Upper lobe of right lung (tissue), 1 donor: ENCODE measurements at regions not wholly inside any gene's neighbourhood (a gene's known extent, or its start where the extent isn't known, plus 50 kb on each side); places are given as distances from the start of the nearest gene placed in this dataset.

Source experiments
- ATAC-seq: fragments of 200-7000 bp; cut with Tn5 transposase; one replicate; pipeline ENCODE4 v1.9.1; 2020; ENCODE audit warnings: mild to moderate bottlenecking, moderate library complexity
- DNase-seq: peaks from one replicate; pipeline ENCODE4 v3.0.0-alpha.2; 2020
- H3K27ac ChIP-seq: fragments of 200-600 bp; one replicate; pipeline ENCODE4 v1.8.0; 2022
- H3K27me3 ChIP-seq: fragments of 200-600 bp; one replicate; pipeline ENCODE4 v1.8.0; 2022; ENCODE audit warnings: mild to moderate bottlenecking
- H3K36me3 ChIP-seq: fragments of 200-600 bp; one replicate; pipeline ENCODE4 v1.8.0; 2022
- H3K4me1 ChIP-seq: fragments of 200-600 bp; one replicate; pipeline ENCODE4 v1.8.0; 2022
- H3K4me3 ChIP-seq: fragments of 200-600 bp; one replicate; pipeline ENCODE4 v1.8.0; 2022; ENCODE audit warnings: mild to moderate bottlenecking
- H3K9me3 ChIP-seq: fragments of 200-600 bp; one replicate; pipeline ENCODE4 v1.8.0; 2022
- intact Hi-C: fragments of 100-400 bp; cut with DNase I; formaldehyde crosslinking; loops from one replicate; pipeline ENCODE4 v1.11.0; 2022
- TF ChIP-seq, protein P1 (sequence below): fragments of 200-600 bp; IDR thresholded peaks from one replicate; pipeline ENCODE4 v1.8.0; 2022; ENCODE audit warnings: antibody characterized with exemption
- donor health status: DM: no; HTN: yes; CAD: no; lungs with severe emphysema.

DNA sequence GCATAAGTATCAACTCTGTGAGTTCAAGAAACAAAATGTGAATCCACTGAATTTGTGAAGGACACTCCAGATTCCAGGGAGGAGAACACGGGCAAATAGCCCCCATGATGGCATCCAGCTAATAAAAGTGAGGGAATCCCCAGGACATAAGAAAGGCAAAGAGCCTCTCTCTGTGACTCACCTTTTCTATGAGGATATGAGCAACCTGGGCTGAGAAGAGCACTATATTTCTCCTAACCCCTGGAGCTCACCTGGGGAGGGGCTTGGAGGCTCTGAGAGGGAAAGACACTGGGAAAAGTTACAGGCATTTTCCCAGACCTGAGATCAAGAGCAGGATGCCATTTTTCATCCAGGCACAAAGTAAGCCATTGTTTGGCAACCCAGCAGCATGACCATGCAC lies 1298.8 kb downstream of the PLA2G4A start:
- TF ChIP-seq, protein P1, sequence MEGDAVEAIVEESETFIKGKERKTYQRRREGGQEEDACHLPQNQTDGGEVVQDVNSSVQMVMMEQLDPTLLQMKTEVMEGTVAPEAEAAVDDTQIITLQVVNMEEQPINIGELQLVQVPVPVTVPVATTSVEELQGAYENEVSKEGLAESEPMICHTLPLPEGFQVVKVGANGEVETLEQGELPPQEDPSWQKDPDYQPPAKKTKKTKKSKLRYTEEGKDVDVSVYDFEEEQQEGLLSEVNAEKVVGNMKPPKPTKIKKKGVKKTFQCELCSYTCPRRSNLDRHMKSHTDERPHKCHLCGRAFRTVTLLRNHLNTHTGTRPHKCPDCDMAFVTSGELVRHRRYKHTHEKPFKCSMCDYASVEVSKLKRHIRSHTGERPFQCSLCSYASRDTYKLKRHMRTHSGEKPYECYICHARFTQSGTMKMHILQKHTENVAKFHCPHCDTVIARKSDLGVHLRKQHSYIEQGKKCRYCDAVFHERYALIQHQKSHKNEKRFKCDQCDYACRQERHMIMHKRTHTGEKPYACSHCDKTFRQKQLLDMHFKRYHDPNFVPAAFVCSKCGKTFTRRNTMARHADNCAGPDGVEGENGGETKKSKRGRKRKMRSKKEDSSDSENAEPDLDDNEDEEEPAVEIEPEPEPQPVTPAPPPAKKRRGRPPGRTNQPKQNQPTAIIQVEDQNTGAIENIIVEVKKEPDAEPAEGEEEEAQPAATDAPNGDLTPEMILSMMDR, result no peak
- DNase-seq, result no peak
- Histone ChIP-seq H3K36me3 (no peaks in the 10 kb centered on the region), H3K4me3 (no peak overlapping the region), H3K4me1 (no peaks in the 10 kb centered on the region), H3K27ac (no peak overlapping the region), H3K27me3 (no peaks in the 10 kb centered on the region), H3K9me3 (no peaks in the 10 kb centered on the region)
- intact Hi-C loops, result no loop called here
- no peak for ATAC-seq

DNA sequence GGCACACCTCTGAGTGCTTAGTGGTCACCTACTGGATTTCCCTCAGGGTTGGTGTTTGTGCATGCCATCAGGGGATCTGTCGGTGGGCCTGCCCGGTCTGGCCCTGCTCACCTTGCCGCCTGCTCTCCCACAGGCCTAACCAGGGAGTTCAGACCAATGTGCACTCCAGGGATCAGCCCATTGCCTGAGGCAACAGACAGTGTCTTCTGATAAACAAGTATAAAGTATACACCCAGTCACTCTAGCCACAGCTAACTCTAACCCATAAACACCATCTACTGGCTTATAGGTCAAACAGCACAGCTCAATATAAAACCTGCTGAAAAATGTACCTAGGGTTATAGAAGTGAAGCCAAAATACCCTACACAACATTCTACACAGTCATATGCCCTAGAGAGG lies 1300.0 kb downstream of the PLA2G4A start:
- no peak overlapping the region for H3K4me3 ChIP-seq
- ATAC-seq (no peak), DNase-seq (no peak)
- H3K27ac ChIP-seq, result no peak overlapping the region
- H3K9me3 ChIP-seq, result no peaks in the 10 kb centered on the region
- H3K27me3 ChIP-seq, result no peaks in the 10 kb centered on the region
- no peaks in the 10 kb centered on the region for H3K36me3 ChIP-seq
- TF ChIP-seq, protein P1, result no peak
- H3K4me1 ChIP-seq, result no peaks in the 10 kb centered on the region
- intact Hi-C loops, result no loop called here

DNA sequence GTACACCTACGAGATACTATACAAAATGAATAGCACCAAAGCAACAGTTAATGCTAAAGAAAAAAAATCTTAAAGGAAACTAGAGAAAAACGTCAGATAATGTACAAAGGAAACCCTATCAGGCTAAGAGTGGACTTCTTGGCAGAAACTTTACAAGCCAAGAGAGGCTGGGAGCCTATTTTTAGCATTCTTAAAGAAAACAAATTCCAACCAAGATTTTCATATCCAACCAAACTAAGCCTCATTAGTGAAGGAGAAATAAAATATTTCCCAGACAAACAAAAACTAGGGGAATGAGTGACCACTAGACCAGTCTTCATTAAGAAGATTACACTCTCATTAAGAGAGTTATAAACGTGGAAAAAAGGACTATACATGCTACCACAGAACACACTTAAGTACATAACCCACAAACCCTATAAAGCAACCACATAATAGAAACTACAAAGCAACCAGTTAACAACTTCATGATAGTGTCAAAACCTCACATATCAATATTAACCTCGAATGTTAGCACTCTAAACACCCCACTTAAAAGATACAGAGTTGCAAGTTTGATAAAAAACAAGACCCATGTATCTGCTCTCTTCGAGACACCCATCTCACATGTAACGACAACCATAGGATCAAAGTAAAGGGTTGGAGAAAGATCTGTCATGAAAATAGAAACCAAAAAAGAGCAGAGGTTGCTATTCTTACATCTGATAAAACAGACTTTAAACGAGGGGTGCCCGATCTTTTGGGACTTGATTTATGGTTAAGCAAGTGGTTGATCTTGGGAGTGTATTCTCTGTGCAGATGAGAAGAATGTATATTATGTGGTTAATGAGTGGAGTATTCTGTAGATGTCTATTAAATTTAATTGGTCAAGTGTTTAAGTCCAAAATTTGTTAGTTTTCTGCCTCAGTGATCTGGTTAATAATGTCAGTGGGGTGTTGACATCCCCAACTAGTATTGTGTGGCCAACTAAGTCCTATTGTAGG lies 1301.4 kb downstream of the PLA2G4A start:
- intact Hi-C loops, result no loop called here
- TF ChIP-seq, protein P1, result no peak
- Histone ChIP-seq H3K27me3 (no peaks in the 10 kb centered on the region), H3K9me3 (no peaks in the 10 kb centered on the region), H3K27ac (no peak overlapping the region), H3K4me1 (no peaks in the 10 kb centered on the region), H3K36me3 (no peaks in the 10 kb centered on the region), H3K4me3 (no peak overlapping the region)
- ATAC-seq (no peak), DNase-seq (no peak)

DNA sequence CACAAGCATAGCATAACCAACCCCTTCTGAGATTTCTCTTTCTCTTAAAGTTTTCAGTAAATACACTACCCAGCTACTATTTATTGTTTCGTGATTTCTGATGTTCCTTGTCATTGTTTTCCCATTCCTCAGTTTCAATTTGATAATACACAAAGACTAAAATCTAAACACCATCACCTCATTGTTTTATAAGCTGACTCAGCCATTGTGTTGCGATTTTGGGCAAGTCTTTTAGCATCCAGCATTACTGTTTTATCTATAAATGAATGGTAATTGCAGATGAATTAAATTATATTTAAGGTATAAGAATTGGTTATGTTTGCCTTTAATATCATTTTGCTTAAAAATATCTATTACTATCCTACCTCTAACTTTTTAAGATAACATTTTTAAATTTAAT lies 1308.5 kb downstream of the PLA2G4A start:
- no peak for ATAC-seq
- H3K27ac ChIP-seq, result no peak overlapping the region
- H3K4me1 ChIP-seq, result no peaks in the 10 kb centered on the region
- no peaks in the 10 kb centered on the region for H3K27me3 ChIP-seq
- no peaks in the 10 kb centered on the region for H3K36me3 ChIP-seq
- no peaks in the 10 kb centered on the region for H3K9me3 ChIP-seq
- intact Hi-C loops, result no loop called here
- no peak overlapping the region for H3K4me3 ChIP-seq
- TF ChIP-seq, protein P1, result no peak
- DNase-seq, result no peak

DNA sequence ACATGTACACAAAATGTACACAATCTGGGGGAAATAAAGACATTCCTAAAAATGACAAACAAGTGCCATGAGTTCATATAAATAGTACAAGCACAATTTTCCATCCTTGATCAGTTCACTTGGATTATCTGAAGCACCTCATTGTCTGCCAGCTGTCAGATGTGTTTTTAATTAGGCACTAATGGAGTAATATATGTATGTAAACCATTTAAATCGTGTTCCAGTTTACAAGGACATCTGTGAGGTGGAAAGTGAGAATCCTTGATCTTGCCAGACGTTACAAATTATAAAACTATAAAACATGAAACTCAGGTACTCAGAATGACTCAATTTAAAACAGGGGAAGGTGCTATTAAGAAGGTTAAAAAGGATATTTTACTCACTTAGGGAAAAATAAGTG lies 1312.2 kb downstream of the PLA2G4A start:
- H3K4me1 ChIP-seq, result no peaks in the 10 kb centered on the region
- TF ChIP-seq, protein P1, result no peak
- ATAC-seq, result no peak

More for the DNA sequence above, 1312.2 kb downstream of the PLA2G4A start:
- no peaks in the 10 kb centered on the region for H3K9me3 ChIP-seq
- no peak for DNase-seq
- no peak overlapping the region for H3K27ac ChIP-seq
- H3K27me3 ChIP-seq, result no peaks in the 10 kb centered on the region
- no peaks in the 10 kb centered on the region for H3K36me3 ChIP-seq
- no peak overlapping the region for H3K4me3 ChIP-seq
- intact Hi-C loops, result no loop called here
